H9 (cell line): ENCODE measurements at regions not wholly inside any gene's neighbourhood (a gene's known extent, or its start where the extent isn't known, plus 50 kb on each side); places are given as distances from the start of the nearest gene placed in this dataset.

Experiments used
- DNase-seq: peaks from one replicate; pipeline ENCODE4 v3.0.0-alpha.2; 2017
- H2AFZ ChIP-seq: one replicate; pipeline ENCODE4 v1.6.1; 2013; ENCODE audit warnings: mild to moderate bottlenecking, low read length, control low read depth, moderate library complexity
- H2AK5ac ChIP-seq: 2 replicates; pipeline ENCODE4 v1.6.1; 2013; ENCODE audit warnings: low read length, control low read depth, mixed read lengths; ENCODE audit not compliant: insufficient read length
- H2BK120ac ChIP-seq: one replicate; pipeline ENCODE4 v1.6.1; 2013; ENCODE audit warnings: low read depth, mild to moderate bottlenecking, low read length, control low read depth, inconsistent platforms; ENCODE audit not compliant: poor library complexity, severe bottlenecking
- H2BK12ac ChIP-seq: 2 replicates; pipeline ENCODE4 v1.6.1; 2013; ENCODE audit warnings: low read length, control low read depth, mixed read lengths, low read depth; ENCODE audit not compliant: insufficient read length
- H2BK15ac ChIP-seq: 2 replicates; pipeline ENCODE4 v1.6.1; 2013; ENCODE audit warnings: low read depth, low read length, control low read depth
- H2BK20ac ChIP-seq: one replicate; pipeline ENCODE4 v1.6.1; 2013; ENCODE audit warnings: low read depth, mild to moderate bottlenecking, low read length, control low read depth, inconsistent platforms; ENCODE audit not compliant: poor library complexity, severe bottlenecking
- H2BK5ac ChIP-seq: 2 replicates; pipeline ENCODE4 v1.6.1; 2013; ENCODE audit warnings: low read length, control low read depth, mixed read lengths; ENCODE audit not compliant: insufficient read length
- H3K14ac ChIP-seq: 2 replicates; pipeline ENCODE4 v1.6.1; 2013; ENCODE audit warnings: low read length, control low read depth; ENCODE audit not compliant: insufficient read depth
- H3K18ac ChIP-seq: 2 replicates; pipeline ENCODE4 v1.6.1; 2013; ENCODE audit warnings: low read depth, mild to moderate bottlenecking, mixed read lengths, low read length, control low read depth; ENCODE audit not compliant: insufficient read length
- H3K23ac ChIP-seq: 2 replicates; pipeline ENCODE4 v1.6.1; 2013; ENCODE audit warnings: low read length, control low read depth, mixed read lengths, low read depth; ENCODE audit not compliant: insufficient read length
- H3K23me2 ChIP-seq: 2 replicates; pipeline ENCODE4 v1.6.1; 2013; ENCODE audit warnings: low read depth, mild to moderate bottlenecking, mixed read lengths, low read length, control low read depth; ENCODE audit not compliant: insufficient read length, poor library complexity, severe bottlenecking
- H3K27ac ChIP-seq: 2 replicates; pipeline ENCODE4 v1.5.1; 2013; ENCODE audit warnings: low read length, control low read depth, mixed read lengths, low read depth; ENCODE audit not compliant: insufficient read length
- H3K27me3 ChIP-seq: 2 replicates; pipeline ENCODE4 v1.6.1; 2013; ENCODE audit warnings: low read length, control low read depth, inconsistent platforms; ENCODE audit not compliant: insufficient read depth
- H3K4ac ChIP-seq: 2 replicates; pipeline ENCODE4 v1.6.1; 2013; ENCODE audit warnings: low read depth, mild to moderate bottlenecking, control low read depth, inconsistent platforms, low read length, moderate library complexity
- H3K4me1 ChIP-seq: 2 replicates; pipeline ENCODE4 v1.6.1; 2013; ENCODE audit warnings: low read length, control low read depth, inconsistent platforms; ENCODE audit not compliant: insufficient read depth
- H3K4me2 ChIP-seq: 2 replicates; pipeline ENCODE4 v1.6.1; 2013; ENCODE audit warnings: low read length, control low read depth, mixed read lengths; ENCODE audit not compliant: insufficient read length, insufficient read depth
- H3K56ac ChIP-seq: 2 replicates; pipeline ENCODE4 v1.6.1; 2013; ENCODE audit warnings: low read depth, mild to moderate bottlenecking, mixed read lengths, low read length, control low read depth; ENCODE audit not compliant: insufficient read length
- H3K79me1 ChIP-seq: 2 replicates; pipeline ENCODE4 v1.6.1; 2013; ENCODE audit warnings: low read depth, mild to moderate bottlenecking, moderate library complexity, low read length, control low read depth, inconsistent platforms; ENCODE audit not compliant: insufficient read depth, poor library complexity, severe bottlenecking
- H3K79me2 ChIP-seq: 2 replicates; pipeline ENCODE4 v1.6.1; 2013; ENCODE audit warnings: low read length, control low read depth, inconsistent platforms; ENCODE audit not compliant: insufficient read depth
- H3K9ac ChIP-seq: 2 replicates; pipeline ENCODE4 v1.6.1; 2013; ENCODE audit warnings: low read length, control low read depth, mixed read lengths; ENCODE audit not compliant: insufficient read length; ENCODE audit errors: extremely low read depth
- H3K9me3 ChIP-seq: one replicate; pipeline ENCODE4 v1.6.1; 2013; ENCODE audit warnings: low read depth, low read length, inconsistent platforms; ENCODE audit not compliant: control insufficient read depth
- H3T11ph ChIP-seq: one replicate; pipeline ENCODE4 v1.6.1; 2013; ENCODE audit warnings: mild to moderate bottlenecking, low read length, control low read depth, inconsistent platforms
- H4K20me1 ChIP-seq: one replicate; pipeline ENCODE4 v1.6.1; 2013; ENCODE audit not compliant: control insufficient read depth, insufficient read length, insufficient read depth
- H4K5ac ChIP-seq: 2 replicates; pipeline ENCODE4 v1.6.1; 2013; ENCODE audit warnings: low read depth, mild to moderate bottlenecking, mixed read lengths, low read length, control low read depth; ENCODE audit not compliant: insufficient read length
- H4K8ac ChIP-seq: replicated peaks from 2 replicates; pipeline ENCODE4 v1.6.1; 2013; ENCODE audit warnings: low read length, control low read depth, mixed read lengths, low read depth; ENCODE audit not compliant: insufficient read length
- H4K91ac ChIP-seq: 2 replicates; pipeline ENCODE4 v1.6.1; 2013; ENCODE audit warnings: low read depth, mild to moderate bottlenecking, moderate library complexity, mixed read lengths, low read length, control low read depth; ENCODE audit not compliant: insufficient read length
- H3K27ac Mint-ChIP-seq, 3 experiments: 2 replicates in 2 of 3; 3 replicates in 1 of 3; pipeline ENCODE4 v1.8.0; 2020 to 2021; ENCODE audit warnings: mixed read lengths in 3 of 3, mild to moderate bottlenecking in 1 of 3, moderate library complexity in 1 of 3
- H3K27me3 Mint-ChIP-seq: 2 replicates; pipeline ENCODE4 v1.8.0; 2021; ENCODE audit warnings: low read depth, mild to moderate bottlenecking, moderate library complexity, mixed read lengths
- H3K36me3 Mint-ChIP-seq, 3 experiments: 2 replicates in 2 of 3; 3 replicates in 1 of 3; pipeline ENCODE4 v1.8.0; 2020 to 2021; ENCODE audit warnings: low read depth in 3 of 3, mixed read lengths in 3 of 3; ENCODE audit not compliant: insufficient read depth in 1 of 3
- H3K4me1 Mint-ChIP-seq, 2 experiments: 2 replicates each; pipeline ENCODE4 v1.8.0; 2020; ENCODE audit warnings: mixed read lengths in 2 of 2
- H3K4me3 Mint-ChIP-seq, 2 experiments: 2 replicates in 1 of 2; 3 replicates in 1 of 2; pipeline ENCODE4 v1.8.0; 2020 to 2021; ENCODE audit warnings: mild to moderate bottlenecking in 2 of 2, mixed read lengths in 2 of 2, moderate library complexity in 1 of 2
- H3K9me3 Mint-ChIP-seq, 2 experiments: 2 replicates in 1 of 2; 3 replicates in 1 of 2; pipeline ENCODE4 v1.8.0; 2020; ENCODE audit warnings: mild to moderate bottlenecking in 2 of 2, mixed read lengths in 2 of 2, moderate library complexity in 1 of 2
- WGBS: extraction: QIAGEN DNeasy Blood & Tissue Kit; methylation state at CpG from one replicate; pipeline ENCODE4 v1.1.7; 2013; ENCODE audit warnings: missing lambda C conversion rate, low lambda C conversion rate, mixed read lengths; ENCODE audit not compliant: insufficient read length; ENCODE audit errors: extremely low coverage; 5-methylcytosine and 5-hydroxymethylcytosine counted together
- TF ChIP-seq, protein P1 (sequence below): fragments of 200-600 bp; sonication (generic); conservative IDR thresholded peaks from 3 replicates; pipeline ENCODE4 v1.8.0; 2021; ENCODE audit warnings: antibody characterized with exemption, mild to moderate bottlenecking

DNA sequence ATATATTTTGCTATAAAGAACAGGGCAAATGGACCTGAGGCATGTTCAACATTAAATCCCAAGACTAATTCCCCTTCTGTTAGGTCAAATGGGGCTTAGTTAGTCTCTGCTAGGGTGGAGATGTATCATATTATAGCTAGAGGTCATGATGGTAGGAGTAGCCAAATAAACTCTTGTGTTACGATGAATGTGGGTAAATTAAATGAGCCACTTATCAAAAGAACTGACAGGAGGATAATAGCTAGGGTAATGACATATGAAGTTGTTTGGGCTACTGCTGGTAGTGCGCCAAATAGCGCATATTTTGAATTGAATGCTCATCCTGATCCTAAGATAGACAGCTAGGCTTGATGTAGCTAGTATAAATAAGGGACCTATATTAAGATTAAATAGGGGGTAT, 445.0 kb downstream of the GXYLT1 start:
- Histone ChIP-seq H4K20me1 (no peaks in the 10 kb centered on the region), H2BK12ac (no peak overlapping the region), H3K14ac (no peak overlapping the region), H3K23me2 (no peaks in the 10 kb centered on the region), H3K18ac (no peak overlapping the region), H4K5ac (no peak overlapping the region), H3K4ac (no peak overlapping the region), H3K56ac (no peak overlapping the region), H2BK5ac (no peak overlapping the region), H2BK15ac (no peak overlapping the region), H3K27ac (no peak overlapping the region), H4K8ac (no peak overlapping the region), H3K27me3 (no peaks in the 10 kb centered on the region), H3K4me1 (no peaks in the 10 kb centered on the region; the same call in 1 of the 2 replicates), H3K79me2 (no peaks in the 10 kb centered on the region), H3K9ac (no peak overlapping the region), H2BK20ac (no peak overlapping the region), H2AFZ (no peak overlapping the region), H2BK120ac (no peak overlapping the region), H2AK5ac (no peak overlapping the region), H3K23ac (no peak overlapping the region), H4K91ac (no peak overlapping the region), H3T11ph (no peak overlapping the region), H3K4me2 (no peak overlapping the region), H3K9me3 (no peaks in the 10 kb centered on the region), H3K79me1 (no peaks in the 10 kb centered on the region)
- WGBS, result no CpG with 5 or more reads among the region's 3 CpGs
- H3K27me3 Mint-ChIP-seq, result no peaks in the 10 kb centered on the region
- no peaks in the 10 kb centered on the region for H3K9me3 Mint-ChIP-seq
- TF ChIP-seq, protein P1, sequence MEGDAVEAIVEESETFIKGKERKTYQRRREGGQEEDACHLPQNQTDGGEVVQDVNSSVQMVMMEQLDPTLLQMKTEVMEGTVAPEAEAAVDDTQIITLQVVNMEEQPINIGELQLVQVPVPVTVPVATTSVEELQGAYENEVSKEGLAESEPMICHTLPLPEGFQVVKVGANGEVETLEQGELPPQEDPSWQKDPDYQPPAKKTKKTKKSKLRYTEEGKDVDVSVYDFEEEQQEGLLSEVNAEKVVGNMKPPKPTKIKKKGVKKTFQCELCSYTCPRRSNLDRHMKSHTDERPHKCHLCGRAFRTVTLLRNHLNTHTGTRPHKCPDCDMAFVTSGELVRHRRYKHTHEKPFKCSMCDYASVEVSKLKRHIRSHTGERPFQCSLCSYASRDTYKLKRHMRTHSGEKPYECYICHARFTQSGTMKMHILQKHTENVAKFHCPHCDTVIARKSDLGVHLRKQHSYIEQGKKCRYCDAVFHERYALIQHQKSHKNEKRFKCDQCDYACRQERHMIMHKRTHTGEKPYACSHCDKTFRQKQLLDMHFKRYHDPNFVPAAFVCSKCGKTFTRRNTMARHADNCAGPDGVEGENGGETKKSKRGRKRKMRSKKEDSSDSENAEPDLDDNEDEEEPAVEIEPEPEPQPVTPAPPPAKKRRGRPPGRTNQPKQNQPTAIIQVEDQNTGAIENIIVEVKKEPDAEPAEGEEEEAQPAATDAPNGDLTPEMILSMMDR, result no peak
- no peak for DNase-seq
- H3K27ac Mint-ChIP-seq, result no peak overlapping the region
- H3K36me3 Mint-ChIP-seq, result no peaks in the 10 kb centered on the region
- H3K4me3 Mint-ChIP-seq, result no peak overlapping the region
- H3K4me1 Mint-ChIP-seq, result peaks cover 2% of the 10 kb centered on the region in 2 experiments
